HG03066 (cell line): ENCODE measurements at regions not wholly inside any gene's neighbourhood (a gene's known extent, or its start where the extent isn't known, plus 50 kb on each side); places are given as distances from the start of the nearest gene placed in this dataset.
"Not testable (repeated sequence)": the region's sequence is repeated elsewhere in the genome, so short reads cannot be mapped to it uniquely, and the experiment has no call there.

Experiments
- ATAC-seq: cut with Tn5 transposase; IDR thresholded peaks from one replicate; pipeline ENCODE4 v1.9.1; 2021; ENCODE audit warnings: low read depth; ENCODE audit not compliant: unreplicated experiment

GRCh38 chr6:802223-802622 is 109.3 kb upstream of the EXOC2 start:
- ATAC-seq = not testable (repeated sequence)

- no peak for ATAC-seq
These were observed 106.8 kb upstream of the EXOC2 start for GRCh38 chr6:799769-800168.

GRCh38 chr6:797479-798077 is 104.6 kb upstream of the EXOC2 start:
- no peak for ATAC-seq

- ATAC-seq = no peak
These were observed 102.2 kb upstream of the EXOC2 start for GRCh38 chr6:795046-795685.

GRCh38 chr6:793261-793660 is 100.3 kb upstream of the EXOC2 start:
- no peak for ATAC-seq

GRCh38 chr6:792662-793061 is 99.7 kb upstream of the EXOC2 start:
- no peak for ATAC-seq

- ATAC-seq = no peak
These were observed 95.1 kb upstream of the EXOC2 start for GRCh38 chr6:788058-788457.

- no peak for ATAC-seq
These were observed 94.2 kb upstream of the EXOC2 start for GRCh38 chr6:786946-787763.

- ATAC-seq = no peak
These were observed 91.2 kb upstream of the EXOC2 start for GRCh38 chr6:783966-784735.

- ATAC-seq = no peak
These were observed 89.2 kb upstream of the EXOC2 start for GRCh38 chr6:782141-782540.

- ATAC-seq = no peak
These were observed 88.5 kb upstream of the EXOC2 start for GRCh38 chr6:781350-781961.

- no peak for ATAC-seq
These were observed 87.8 kb upstream of the EXOC2 start for GRCh38 chr6:780706-781105.

- ATAC-seq = no peak
These were observed 84.0 kb upstream of the EXOC2 start for GRCh38 chr6:776951-777350.

GRCh38 chr6:776528-776931 is 83.6 kb upstream of the EXOC2 start:
- no peak for ATAC-seq

- ATAC-seq = no peak
These were observed 82.9 kb upstream of the EXOC2 start for GRCh38 chr6:775863-776262.

- not testable (repeated sequence) for ATAC-seq
These were observed 78.7 kb upstream of the EXOC2 start for GRCh38 chr6:771683-772082.

GRCh38 chr6:767755-768512 is 75.0 kb upstream of the EXOC2 start:
- ATAC-seq = no peak

- ATAC-seq = no peak
These were observed 73.7 kb upstream of the EXOC2 start for GRCh38 chr6:766625-767024.

- ATAC-seq = no peak
These were observed 69.1 kb upstream of the EXOC2 start for GRCh38 chr6:761997-762396.
